Limb (tissue), 2 donors: ENCODE measurements at regions not wholly inside any gene's neighbourhood (a gene's known extent, or its start where the extent isn't known, plus 50 kb on each side); places are given as distances from the start of the nearest gene placed in this dataset.
"Not testable (repeated sequence)": the region's sequence is repeated elsewhere in the genome, so short reads cannot be mapped to it uniquely, and the experiment has no call there.

Source experiments
- DNase-seq, 2 donors: peaks; one replicate each; pipeline ENCODE4 v3.0.0-alpha.2; 2016; ENCODE audit errors: extremely low spot score in 2 of 2

DNA sequence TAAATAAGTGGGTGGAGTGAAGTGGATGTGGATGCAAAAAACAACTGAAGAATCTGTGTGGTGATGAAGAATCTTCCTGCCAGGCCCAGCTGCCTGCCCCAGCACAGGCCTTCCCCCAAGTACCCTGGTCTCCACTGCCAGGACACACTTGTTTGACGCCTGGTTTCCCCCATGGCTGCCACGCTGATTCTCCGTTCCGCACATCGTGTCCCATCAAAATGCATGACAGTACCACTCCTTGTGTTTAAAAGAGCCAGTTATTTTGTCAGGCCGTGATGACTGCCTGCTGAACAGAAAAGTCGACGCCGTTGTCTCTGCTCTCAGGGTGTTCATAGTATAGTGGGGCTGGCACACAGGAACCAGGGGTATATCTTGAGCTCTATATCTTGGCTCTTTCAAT lies 50.3 kb upstream of the KYNU start:
- DNase-seq, result no peak

DNA sequence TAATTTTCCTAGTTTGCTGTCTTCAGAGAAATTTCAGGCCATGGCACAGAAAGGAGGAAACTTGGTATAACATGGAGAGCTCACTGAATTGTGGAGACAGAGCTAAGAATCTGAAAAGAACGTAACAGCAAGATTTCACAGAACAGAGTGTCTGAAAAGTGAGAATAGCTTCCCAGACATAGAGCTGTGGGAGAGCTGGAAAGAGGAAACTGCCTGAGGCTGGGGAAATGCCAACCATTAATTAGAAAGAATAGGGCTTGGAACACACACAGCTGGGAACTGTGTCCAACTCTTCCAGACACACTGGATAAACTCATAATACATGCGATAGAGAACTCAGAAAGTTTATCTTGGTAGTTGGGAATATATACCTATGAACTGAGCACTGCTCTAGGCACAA lies 51.6 kb upstream of the KYNU start:
- no peak for DNase-seq

DNA sequence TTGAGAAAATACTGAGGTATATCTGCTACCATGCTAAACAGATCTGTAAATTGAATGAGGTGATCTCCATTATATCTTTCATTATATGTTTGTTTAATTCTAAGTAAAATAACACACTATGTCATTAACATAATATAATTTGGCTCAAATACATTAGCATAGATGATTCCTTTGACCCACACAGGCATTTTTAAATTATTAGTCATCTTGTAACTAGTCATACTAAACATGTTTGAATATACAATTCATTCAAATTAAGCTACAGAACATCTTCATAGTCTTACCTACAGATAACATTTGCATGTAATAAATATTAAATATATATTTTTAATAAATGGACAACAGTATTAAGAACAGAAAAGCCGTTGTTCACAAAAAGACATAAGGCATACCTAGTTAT lies 52.7 kb upstream of the KYNU start:
- DNase-seq, result no peak

DNA sequence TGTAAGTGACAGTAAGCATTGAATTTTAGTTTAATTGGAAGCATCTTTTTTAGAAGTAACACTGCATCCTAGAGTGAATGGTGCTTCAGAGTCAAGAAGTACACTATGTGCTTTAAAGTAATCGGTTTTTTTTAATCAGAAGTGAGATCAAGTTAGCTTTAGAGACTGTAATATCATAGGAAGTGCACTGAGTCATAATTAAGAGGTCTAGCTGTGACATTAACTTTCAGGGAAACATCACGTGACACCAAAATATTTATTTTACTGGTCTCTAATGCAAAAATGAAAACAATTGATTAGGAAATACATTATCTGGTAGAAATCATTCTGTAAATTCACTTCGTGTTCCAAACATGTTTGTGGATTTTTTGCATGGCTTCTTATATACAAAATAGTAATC lies 55.3 kb upstream of the KYNU start:
- no peak for DNase-seq

DNA sequence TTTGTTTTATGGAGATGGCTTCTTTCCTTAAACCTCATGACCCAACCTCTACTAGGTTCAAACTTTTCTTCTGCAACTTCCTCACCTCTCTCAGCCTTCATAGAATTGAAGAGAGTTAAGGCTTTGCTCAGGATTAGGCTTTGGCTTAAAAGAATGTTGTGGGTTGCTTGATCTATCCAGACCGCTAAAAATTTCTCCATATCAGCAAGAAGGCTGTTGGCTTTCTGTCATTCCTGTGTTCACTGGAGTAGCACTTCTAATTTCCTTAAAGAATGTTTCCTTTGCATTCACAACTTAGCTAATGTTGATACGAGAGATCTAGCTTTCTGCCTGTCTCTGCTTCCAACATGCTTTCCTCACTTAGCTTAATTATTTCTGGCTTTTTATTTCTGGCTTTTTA lies 58.1 kb upstream of the KYNU start:
- DNase-seq, result no peak

DNA sequence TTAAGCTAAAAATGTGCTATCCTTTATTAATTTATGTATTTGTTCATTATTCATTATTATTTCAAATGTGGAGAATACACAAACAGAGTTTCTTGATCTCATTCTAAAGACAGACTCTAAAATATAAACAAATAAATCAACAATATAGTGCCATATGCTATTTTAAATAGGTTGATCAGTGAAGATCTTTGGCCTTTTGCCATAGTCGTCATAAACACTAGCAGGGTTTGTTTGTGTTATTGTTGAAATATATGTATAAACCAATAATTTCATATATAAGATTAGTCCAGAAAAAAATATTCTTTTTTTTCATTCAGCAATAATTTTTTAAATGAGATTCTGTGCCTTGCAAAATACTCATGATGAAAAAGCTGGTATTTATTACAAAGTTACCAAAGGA lies 62.1 kb upstream of the KYNU start:
- DNase-seq, result no peak

DNA sequence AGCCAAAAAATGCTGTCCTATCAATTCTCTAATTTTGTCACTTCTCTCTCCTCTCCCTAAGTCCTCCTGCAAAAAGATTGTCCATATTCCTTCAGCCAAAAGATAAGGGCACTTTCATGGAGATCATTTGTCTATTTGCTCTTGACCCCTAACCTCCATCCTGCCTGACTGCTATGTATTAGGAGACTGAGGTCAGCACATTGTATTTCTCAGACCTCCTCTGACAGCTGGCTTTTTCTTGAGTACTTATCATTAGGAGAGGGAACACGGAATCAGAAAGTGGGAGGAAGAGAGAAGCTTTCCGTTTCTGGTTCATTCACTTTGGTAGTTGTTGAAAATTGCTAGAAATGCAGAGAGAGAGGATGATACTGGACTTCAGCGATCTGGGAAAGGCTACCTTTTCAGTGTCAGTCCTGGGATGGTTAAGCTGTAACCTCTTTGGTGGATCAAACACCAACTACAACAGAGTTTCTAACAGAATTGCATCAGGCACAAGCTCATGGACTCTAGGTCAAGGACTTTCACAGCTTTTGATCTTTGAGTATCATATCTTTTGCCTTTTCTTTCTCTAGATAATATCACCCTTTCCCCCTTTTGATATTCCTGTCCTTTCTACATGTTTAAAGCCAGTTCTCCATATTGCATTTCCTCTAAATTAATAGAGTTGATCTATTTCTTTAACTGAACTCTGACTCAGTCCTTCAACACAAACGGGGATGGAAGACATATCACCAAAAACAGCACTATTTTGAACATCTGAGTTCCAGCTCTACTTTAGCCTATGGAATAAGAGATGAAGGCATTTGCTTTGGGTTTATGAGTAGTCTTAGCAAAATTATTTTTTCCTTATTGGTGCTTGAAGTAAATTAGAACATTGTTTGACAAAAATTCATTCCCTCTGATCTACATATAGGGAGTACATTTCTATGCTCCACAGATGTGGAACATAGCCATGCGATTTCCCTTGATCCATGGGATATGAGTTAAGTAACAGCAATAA lies 63.3 kb upstream of the KYNU start:
- DNase-seq, result no peak

DNA sequence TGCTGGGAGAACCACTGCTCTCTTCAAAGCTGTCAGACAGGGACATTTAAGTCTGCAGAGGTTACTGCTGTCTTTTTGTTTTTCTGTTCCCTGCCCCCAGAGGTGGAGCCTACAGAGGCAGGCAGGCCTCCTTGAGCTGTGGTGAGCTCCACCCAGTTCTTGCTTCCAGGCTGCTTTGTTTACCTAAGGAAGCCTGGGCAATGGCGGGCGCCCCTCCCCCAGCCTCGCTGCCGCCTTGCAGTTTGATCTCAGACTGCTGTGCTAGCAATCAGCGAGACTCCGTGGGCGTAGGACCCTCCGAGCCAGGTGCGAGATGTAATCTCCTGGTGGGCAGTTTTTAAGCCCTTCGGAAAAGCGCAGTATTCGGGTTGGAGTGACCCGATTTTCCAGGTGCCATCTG lies 65.8 kb upstream of the KYNU start:
- DNase-seq, result not testable (repeated sequence)

DNA sequence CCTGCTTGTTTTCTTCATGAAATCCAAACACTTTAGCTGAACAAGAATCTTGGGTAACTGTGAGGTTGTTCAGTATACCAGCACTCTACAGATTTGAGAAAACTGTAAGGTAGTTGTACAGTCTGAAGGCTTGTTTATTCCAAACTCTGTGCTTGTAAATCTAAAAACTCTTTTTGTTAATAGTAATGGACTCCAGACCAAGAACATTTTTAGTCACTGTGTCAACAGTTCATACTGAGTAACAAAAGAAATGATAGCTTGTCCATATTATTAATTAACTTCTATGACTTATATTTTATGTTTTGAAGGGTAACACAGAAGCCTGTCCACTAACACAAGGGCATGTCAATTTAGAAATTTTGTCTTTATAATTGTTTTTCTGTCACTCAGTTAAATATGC lies 72.2 kb upstream of the KYNU start:
- DNase-seq, result no peak

DNA sequence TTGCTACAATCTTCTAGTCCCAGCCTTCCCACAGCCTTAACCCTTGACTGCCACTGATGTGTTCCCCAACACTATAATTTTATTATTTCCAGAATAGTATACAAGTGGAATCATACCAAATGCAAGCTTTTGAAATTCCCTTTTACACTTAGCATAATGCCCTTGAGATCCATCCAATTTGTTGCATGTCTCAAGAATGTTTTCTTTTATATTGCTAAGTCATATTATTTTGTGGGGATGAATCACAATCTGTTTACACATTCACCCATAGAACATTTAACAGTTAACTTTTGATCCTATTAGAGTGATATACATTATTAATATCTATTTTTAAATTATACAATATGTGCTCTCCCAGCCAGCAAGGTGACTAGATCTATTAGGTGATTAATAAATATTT lies 74.3 kb upstream of the KYNU start:
- no peak for DNase-seq

DNA sequence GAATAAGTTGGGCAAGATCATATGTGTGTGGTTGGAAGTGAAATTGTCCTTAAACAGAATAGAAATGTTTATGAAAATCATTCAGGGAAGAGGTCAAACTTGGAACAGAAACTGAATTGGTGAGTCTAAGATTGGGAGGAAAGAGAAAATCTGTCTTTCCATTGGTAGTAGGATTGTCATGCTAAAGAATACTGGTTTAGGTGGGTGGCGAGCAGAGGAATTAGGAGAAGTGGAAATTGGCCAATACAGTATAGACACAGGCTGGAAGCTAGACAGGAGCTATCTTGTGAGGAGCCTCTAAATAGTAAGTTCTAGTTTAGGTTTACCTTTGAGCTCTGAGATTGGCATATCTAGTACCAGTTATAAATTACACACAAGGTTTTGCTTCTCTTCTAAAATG lies 80.9 kb upstream of the KYNU start:
- no peak for DNase-seq

DNA sequence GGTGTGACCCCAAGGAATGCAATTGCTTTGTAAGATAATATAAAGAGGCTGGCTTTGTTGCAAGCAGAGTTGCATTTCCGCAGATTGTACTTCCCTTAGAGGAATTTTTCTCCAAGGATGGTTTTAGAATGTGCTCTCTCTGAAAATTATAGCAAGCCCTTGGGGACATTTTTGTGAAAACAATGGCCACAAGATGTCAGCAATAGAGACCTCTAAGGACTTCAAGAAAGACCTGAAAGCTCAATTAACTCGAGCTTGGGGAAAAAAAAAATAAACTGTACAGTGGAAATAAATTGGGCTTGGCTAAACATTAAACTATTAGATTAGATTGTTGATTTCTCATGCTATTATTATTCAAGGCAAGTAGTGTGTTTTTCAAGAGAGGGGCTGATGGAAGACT lies 81.3 kb upstream of the KYNU start:
- no peak for DNase-seq

DNA sequence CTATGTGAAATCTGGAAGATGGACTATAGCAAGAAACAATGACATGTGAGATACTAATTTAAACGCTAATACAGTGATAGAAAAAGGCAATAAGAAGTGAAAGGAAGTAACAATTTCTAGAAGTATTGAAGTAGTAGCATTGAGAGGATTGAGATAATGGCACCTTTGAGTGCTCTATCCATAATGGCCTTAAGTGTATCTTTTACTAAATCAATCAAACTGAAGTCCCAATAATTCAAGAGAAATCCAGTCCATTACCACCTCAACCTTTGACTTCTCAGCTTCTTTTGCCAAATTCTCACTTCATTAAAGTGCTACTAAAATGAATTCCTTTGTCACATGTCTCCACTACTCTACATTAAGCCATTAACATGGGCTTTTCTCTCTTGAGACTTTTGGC lies 82.6 kb upstream of the KYNU start:
- DNase-seq, result no peak

DNA sequence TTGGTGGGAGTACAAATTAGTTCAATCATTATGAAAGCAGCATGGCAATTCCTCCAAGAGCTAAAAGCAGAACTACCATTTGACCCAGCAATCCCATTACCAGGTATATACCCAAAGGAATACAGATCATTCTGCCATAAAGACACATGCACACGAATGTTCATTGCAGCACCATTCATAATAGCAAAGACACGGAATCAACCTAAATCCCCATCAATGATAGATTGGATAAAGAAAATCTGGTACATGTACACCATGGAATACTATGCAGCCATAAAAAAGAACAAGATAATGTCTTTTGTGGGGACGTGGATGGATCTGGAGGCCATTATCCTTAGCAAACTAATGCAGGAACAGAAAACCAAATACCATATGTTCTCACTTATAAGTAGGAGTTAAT lies 85.1 kb upstream of the KYNU start:
- not testable (repeated sequence) for DNase-seq

DNA sequence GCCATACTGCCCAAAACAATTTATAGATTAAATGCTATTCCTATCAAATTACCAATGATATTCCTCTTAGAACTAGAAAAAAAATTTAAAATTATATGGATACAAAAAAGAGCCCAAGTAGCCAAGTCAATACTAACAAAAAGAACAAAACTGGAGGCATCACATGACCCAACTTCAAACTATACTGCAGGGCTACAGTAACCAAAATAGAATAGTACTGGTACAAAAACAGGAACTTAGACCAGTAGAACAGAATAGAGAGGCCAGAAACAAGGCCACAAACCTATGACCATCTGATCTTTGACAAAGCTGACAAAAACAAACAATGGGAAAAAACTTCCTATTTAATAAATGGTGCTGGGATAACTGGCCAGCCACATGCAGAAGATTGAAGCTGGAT lies 86.1 kb upstream of the KYNU start:
- DNase-seq, result no peak

DNA sequence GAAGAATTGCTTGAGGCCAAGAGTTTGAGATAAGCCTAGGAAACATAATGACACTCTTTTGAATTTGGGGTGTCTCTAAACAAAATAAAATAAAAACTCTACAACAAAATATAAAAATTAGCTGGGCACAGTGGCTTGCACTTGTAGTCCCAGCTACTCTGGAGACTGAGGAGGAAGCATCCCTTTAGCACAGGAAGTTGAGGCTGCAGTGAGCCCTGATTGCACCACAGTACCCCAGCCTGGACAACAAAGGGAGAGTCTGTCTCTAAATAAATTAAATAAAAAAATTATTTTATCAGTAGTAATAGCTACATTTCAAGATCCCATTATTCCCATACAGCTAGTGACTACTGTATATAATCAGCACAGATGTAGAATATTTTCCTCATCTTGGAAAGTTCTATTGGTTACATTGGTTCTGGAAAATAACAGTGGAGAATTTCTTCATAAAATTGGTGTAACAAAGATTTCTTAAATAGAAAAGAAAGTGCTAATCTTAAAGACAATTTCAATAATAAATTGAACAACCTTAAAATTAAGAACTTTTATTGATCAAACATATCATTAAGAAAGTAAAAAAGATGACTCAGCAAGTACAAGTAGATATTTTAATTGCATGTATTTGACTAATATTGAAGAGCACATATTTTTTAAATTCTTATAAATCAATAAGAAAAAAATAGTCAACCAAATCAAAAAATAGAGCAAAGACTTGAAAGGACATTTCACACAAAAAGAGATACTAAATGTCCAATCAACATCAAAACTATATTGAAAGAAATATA lies 90.4 kb upstream of the KYNU start:
- no peak for DNase-seq

DNA sequence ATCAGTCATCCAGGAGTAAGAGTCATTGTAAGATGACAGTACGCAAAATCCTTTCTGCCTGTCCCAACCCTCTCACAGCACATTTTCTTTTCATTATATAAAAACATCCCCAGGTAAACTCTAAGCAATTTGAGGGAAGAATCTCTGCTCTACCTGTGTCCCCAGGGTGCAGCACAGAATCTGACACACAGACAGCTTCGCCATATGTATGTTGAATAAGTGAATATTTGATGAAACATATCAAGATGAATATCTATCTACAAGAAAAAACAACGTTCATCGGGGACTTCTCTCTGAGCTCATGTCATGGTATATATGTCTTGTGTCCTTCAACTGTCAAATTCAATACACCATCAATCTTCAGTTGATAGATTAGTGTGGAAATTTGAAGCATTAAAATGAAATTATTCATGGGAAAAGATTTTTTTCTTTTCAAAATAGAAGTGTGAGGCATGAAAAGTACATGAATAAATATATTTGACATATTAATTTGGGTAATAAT lies 94.5 kb upstream of the KYNU start:
- no peak for DNase-seq

DNA sequence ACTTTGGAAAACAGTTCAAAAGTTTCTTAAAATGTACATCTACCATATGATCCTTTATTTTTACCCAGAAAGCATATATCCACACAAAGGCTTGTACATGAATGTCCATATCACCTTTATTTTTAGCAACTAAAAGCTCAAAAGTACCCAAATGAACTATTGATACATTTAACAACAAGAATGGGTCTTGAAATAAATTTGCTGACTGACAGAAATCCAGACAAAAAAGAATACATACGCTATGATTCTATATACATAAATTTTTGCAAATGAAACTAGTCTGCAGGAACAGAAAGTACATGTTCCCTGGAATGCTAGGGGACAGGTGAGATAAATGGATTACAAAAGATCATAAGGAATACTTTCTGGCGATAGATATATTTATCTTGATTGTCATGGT lies 96.3 kb upstream of the KYNU start:
- DNase-seq, result no peak

DNA sequence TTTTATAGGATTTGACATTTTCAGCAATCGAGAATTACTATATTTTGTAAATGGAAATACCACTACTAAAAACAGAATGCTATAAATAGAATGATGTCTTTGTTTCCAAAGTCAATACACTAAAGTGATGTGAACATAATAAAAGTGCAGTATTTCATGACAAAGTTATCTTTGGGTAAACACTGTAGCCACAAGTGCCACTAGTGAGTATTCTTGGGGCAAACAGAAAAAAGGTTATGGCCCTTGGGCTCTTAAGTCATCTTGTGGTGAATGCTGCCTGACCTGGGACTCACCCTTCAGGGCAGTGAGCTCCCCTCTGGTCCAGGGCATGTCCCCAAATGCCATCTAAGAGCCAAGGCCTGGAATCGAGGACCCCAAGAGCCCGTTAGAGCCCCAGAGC lies 99.2 kb upstream of the KYNU start:
- DNase-seq, result no peak

DNA sequence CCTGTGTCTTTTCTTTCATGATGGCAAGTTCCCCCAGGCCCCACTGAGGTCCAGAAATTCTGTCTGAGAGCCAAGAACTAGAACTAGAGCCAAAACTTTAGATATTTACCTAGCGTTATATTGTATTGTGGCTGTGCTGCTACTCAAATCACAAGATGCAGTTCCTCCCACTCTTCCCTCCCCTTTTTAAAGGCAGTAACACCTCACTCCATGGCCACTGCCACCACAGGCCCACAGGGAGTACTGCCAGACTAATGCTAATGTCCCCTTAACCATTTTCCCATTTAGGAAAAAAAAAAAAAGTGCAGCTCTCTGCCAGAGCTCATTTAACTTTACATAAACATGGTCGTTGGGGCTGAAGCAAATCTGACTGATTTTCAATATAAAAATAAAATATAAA lies 99.7 kb upstream of the KYNU start:
- no peak for DNase-seq

DNA sequence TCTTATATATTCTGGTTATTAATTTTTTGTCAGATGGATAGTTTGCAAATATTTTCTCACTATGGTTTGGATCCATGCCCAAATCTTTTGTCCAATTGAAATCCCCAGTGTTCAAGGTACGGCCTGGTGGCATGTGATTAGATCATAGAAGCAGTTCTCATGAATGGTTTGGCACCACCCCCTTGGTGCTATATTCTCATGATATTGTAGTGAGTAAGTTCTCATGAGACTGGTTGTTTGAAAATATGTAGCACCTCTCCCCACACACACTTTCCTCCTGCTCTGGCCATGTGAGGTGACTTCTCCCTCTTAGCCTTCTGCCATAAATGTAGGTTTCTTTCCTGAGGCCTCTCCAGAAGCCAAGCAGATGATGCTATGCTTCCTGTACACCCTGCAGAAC lies 107.7 kb upstream of the KYNU start:
- no peak for DNase-seq

DNA sequence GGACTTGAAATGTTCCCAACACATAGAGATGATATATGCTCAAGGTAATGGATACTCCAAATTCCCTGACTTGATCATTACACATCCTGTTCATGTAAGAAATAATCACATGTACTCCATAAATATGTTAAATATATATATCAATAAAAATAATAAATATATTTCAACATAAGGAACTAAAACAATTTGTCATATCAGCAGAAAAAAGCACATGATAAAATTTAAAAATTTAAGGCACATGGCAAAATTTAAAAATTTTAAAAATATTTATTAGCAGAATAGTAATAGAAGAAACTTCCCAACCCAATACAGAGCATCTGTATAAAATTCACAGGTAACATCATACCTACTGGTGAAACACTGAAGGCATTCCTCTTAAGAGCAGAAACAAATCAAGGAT lies 109.6 kb upstream of the KYNU start:
- DNase-seq, result no peak

DNA sequence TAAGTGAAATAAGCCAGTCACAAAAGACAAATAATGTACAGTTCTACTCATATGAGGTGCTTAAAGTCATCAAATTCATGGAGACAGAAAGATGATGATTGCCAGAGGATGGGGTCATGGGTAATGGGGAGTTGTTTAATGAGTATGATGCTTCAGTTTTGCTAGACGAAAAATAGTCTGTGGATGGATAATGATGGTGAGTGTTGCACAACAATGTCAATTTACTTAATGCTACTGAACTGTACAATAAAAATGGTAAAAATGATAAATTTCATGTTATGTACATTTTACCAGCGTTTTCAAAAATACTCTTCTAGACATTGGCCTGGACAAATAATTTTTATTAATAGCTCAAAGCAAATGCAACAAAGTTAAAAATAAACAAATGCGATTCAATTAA lies 118.5 kb upstream of the KYNU start:
- no peak for DNase-seq
